GM04503 (cell line): ENCODE measurements at regions not wholly inside any gene's neighbourhood (a gene's known extent, or its start where the extent isn't known, plus 50 kb on each side); places are given as distances from the start of the nearest gene placed in this dataset.

Experiments
- DNase-seq: peaks from one replicate; pipeline ENCODE4 v3.0.0-alpha.2; 2012; ENCODE audit warnings: low read depth

GRCh38 chr2:16050908-16051489, 110.6 kb downstream of the MYCN start:
- DNase-seq, result no peak

- no peak for DNase-seq
Observed at GRCh38 chr2:16050261-16050907, 110.0 kb downstream of the MYCN start.

GRCh38 chr2:16049406-16049805, 109.1 kb downstream of the MYCN start:
- no peak for DNase-seq

GRCh38 chr2:16048466-16048865, 108.1 kb downstream of the MYCN start:
- DNase-seq, result no peak

- DNase-seq, result no peak
Observed at GRCh38 chr2:16047701-16048100, 107.4 kb downstream of the MYCN start.

GRCh38 chr2:16046649-16047048, 106.3 kb downstream of the MYCN start:
- DNase-seq, result no peak

- DNase-seq, result no peak
Observed at GRCh38 chr2:16045653-16046352, 105.5 kb downstream of the MYCN start.

GRCh38 chr2:16044946-16045456, 104.7 kb downstream of the MYCN start:
- no peak for DNase-seq

GRCh38 chr2:16043627-16044026, 103.3 kb downstream of the MYCN start:
- no peak for DNase-seq

- no peak for DNase-seq
Observed at GRCh38 chr2:16043192-16043591, 102.8 kb downstream of the MYCN start.

GRCh38 chr2:16042201-16042700, 101.9 kb downstream of the MYCN start:
- no peak for DNase-seq

- no peak for DNase-seq
Observed at GRCh38 chr2:16040271-16041010, 100.1 kb downstream of the MYCN start.

- no peak for DNase-seq
Observed at GRCh38 chr2:16039823-16040222, 99.5 kb downstream of the MYCN start.

GRCh38 chr2:16039055-16039454, 98.7 kb downstream of the MYCN start:
- no peak for DNase-seq

GRCh38 chr2:16038621-16039020, 98.3 kb downstream of the MYCN start:
- no peak for DNase-seq

- DNase-seq, result no peak
Observed at GRCh38 chr2:16037808-16038457, 97.6 kb downstream of the MYCN start.

GRCh38 chr2:16036951-16037350, 96.6 kb downstream of the MYCN start:
- DNase-seq, result no peak

GRCh38 chr2:16035747-16036745, 95.7 kb downstream of the MYCN start:
- DNase-seq, result no peak

GRCh38 chr2:16034975-16035746, 94.8 kb downstream of the MYCN start:
- no peak for DNase-seq
